ENCODE measurements at regions not wholly inside any gene's neighbourhood (a gene's known extent, or its start where the extent isn't known, plus 50 kb on each side); places are given as distances from the start of the nearest gene placed in this dataset.
A peak's percentile ranks its signal among the peaks of the same experiment; 100 is the strongest.

DNA sequence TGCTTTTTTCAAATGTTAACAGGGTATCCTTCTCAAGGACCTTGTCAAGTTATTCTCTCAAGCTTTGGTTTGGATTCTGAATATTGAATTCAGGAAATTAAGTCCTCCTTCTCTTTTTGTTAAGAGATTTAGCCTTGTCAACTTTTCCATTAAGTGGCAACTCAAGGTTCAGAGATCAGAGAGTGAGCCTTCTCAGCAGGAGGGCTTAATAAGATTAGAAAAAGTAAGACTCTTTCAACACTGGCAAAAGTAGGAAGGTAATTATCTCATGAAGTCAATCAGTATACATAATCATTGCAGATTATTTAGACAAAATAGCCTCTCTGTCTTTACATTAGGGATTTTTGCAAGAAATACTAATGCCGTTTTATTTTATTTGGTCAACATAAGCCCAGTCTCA is 330.7 kb downstream of the KIF2B start:
- intact Hi-C loops (cut with DNase I) = no loop called here
- no peaks in the 10 kb centered on the region for H3K36me3 ChIP-seq
- no peak for ATAC-seq
- TF ChIP-seq, protein P1, sequence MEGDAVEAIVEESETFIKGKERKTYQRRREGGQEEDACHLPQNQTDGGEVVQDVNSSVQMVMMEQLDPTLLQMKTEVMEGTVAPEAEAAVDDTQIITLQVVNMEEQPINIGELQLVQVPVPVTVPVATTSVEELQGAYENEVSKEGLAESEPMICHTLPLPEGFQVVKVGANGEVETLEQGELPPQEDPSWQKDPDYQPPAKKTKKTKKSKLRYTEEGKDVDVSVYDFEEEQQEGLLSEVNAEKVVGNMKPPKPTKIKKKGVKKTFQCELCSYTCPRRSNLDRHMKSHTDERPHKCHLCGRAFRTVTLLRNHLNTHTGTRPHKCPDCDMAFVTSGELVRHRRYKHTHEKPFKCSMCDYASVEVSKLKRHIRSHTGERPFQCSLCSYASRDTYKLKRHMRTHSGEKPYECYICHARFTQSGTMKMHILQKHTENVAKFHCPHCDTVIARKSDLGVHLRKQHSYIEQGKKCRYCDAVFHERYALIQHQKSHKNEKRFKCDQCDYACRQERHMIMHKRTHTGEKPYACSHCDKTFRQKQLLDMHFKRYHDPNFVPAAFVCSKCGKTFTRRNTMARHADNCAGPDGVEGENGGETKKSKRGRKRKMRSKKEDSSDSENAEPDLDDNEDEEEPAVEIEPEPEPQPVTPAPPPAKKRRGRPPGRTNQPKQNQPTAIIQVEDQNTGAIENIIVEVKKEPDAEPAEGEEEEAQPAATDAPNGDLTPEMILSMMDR (IDR thresholded peaks at IDR 0.05) = no peak
- no peak overlapping the region for H3K27ac ChIP-seq
- no peaks in the 10 kb centered on the region for H3K27me3 ChIP-seq
- no peak for DNase-seq
- no peak for FAIRE-seq
- no peaks in the 10 kb centered on the region for H3K4me1 ChIP-seq
- WGBS, 2 donors = 46 to 51% methylated on average over 1 of the region's 1 CpG
- H3K9me3 ChIP-seq = no peaks in the 10 kb centered on the region
- no peak overlapping the region for H3K4me3 ChIP-seq

DNA sequence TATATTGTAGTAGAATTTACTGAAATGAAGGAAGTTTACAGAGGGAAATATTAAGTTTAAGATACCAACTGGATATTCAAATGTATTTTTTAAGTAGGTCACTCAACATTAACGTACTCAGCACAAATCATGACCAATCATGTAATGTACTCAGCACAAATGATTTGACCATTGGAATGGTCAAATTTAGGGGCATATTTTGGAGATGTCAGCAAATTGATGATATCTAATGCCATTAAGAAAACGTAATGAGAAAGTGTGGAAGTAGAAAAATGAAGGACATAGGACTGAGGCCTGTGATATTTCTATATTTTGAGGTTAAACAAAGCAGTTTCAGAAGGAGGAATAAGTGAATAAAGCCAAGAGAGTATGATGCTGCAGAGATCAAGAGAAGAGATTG is 334.8 kb downstream of the KIF2B start:
- TF ChIP-seq, protein P1 (IDR thresholded peaks at IDR 0.05) = no peak
- 38 to 67% methylated on average over 2 of the region's 2 CpGs for WGBS, 2 donors
- no peak for DNase-seq
- no peaks in the 10 kb centered on the region for H3K36me3 ChIP-seq
- FAIRE-seq = no peak
- no peak for ATAC-seq
- H3K4me3 ChIP-seq = no peak overlapping the region
- no peaks in the 10 kb centered on the region for H3K4me1 ChIP-seq
- no peaks in the 10 kb centered on the region for H3K9me3 ChIP-seq
- H3K27ac ChIP-seq = no peak overlapping the region
- intact Hi-C loops (cut with DNase I) = no loop called here
- peaks cover 0 to 5% (median 0%) of the 10 kb centered on the region in 4 donors for H3K27me3 ChIP-seq

DNA sequence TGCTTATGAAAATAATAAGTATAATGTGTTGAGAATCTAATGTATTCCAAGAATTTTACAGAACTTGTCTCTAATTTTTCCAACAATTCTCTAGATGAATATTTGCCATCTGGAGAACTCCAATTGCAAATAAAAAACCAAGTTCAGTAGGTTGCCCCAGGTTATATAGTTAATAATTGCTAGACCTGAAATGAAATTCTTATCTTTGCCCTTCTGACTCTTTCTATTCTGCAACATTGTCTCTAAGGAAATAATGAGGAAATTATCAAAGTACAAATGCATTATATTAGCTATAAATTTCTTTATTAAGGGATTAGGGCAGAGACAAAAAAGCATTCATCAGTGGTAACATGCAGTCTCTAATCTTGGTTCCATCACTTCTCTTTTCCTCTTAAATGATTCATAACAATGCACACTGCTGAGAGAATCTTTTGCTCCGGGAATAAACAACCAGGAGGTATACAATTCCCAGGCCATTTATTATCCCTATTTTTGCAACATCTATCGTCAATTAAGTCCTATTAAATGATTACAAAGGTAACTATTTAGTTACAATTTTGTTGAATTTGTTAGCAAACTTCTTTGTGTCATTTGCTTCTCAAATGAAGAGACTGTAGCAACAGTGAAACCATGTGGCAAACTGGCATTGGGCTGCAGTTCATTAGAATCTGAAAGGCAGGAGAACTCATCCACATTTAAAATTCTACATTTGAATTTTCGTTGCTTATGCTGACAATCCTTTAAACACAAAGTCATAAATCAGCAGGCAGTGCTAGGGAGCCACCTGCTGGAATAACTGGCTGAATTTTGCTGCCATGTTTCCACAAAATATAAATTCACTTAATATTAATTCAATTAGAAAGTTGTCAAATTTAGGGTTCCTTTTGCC is 349.6 kb downstream of the KIF2B start:
- ATAC-seq = peak in 3 of 4 donors; percentile 43 to 75 (median 60)
- intact Hi-C loops (cut with DNase I) = no loop called here

DNA sequence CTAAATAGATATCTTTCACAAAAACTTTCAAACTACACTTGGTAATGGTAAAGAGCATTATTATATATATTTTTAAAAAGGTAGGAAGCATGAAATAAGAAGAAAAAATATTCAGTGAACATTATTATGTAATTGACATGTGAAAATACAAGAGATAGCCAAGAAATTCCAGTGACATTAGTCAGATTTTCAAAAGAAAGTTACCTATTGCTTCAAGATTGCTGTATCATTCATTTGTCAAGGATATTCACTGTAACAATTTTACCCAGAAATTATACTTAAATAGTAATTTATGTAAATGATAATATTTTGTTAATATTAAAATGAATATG is 350.2 kb downstream of the KIF2B start:
- ATAC-seq = no peak

More for the DNA sequence above, 349.6 kb downstream of the KIF2B start:
- DNase-seq (peak in 2 of 6 donors; percentile 3 to 21), FAIRE-seq (no peak)
- H3K4me1 ChIP-seq = peaks cover 7 to 10% (median 10%) of the 10 kb centered on the region in 3 donors
- 1 to 4% methylated on average over 3 of the region's 3 CpGs for WGBS, 2 donors
- H3K27me3 ChIP-seq = no peaks in the 10 kb centered on the region
- H3K36me3 ChIP-seq = no peaks in the 10 kb centered on the region
- TF ChIP-seq, protein P1 (IDR thresholded peaks at IDR 0.05) = peak in 2 of 4 donors; percentile 39 to 40
- H3K4me3 ChIP-seq = no peak overlapping the region
- no peaks in the 10 kb centered on the region for H3K9me3 ChIP-seq
- no peak overlapping the region for H3K27ac ChIP-seq

More for the DNA sequence above, 350.2 kb downstream of the KIF2B start:
- TF ChIP-seq, protein P1 (IDR thresholded peaks at IDR 0.05) = peak in 1 of 4 donors; percentile 3
- H3K4me3 ChIP-seq = no peak overlapping the region
- peaks cover 7 to 10% (median 10%) of the 10 kb centered on the region in 3 donors for H3K4me1 ChIP-seq
- FAIRE-seq = peak; percentile 47
- H3K27me3 ChIP-seq = no peaks in the 10 kb centered on the region
- no peaks in the 10 kb centered on the region for H3K36me3 ChIP-seq
- intact Hi-C loops (cut with DNase I) = no loop called here
- no peak for DNase-seq
- H3K27ac ChIP-seq = no peak overlapping the region
- no peaks in the 10 kb centered on the region for H3K9me3 ChIP-seq

Data from pancreas (tissue), 10 donors.